ENCODE measurements at regions not wholly inside any gene's neighbourhood (a gene's known extent, or its start where the extent isn't known, plus 50 kb on each side); places are given as distances from the start of the nearest gene placed in this dataset.

- no peak overlapping the region for H2AFZ ChIP-seq (ENCODE audit: control insufficient read depth, low read length)
- no peak for DNase-seq (ENCODE audit: low read depth, low spot score)
- no peak overlapping the region for H3K4me3 ChIP-seq (ENCODE audit: control insufficient read depth in 2 of 3, extremely low read depth in 1 of 3, insufficient read depth in 2 of 3, low read depth in 1 of 3, low read length in 3 of 3)
- no peak for TF ChIP-seq EZH2 (IDR thresholded peaks at IDR 0.05; ENCODE audit: low read length)
- no peak for TF ChIP-seq CTCF (optimal IDR thresholded peaks at IDR 0.05 in 1 of 3, IDR thresholded peaks at IDR 0.05 in 1 of 3, conservative IDR thresholded peaks at IDR 0.05 in 1 of 3; ENCODE audit: extremely low read depth in 1 of 3, insufficient read depth in 2 of 3, low read length in 3 of 3)
- no peaks in the 10 kb centered on the region for H3K9me3 ChIP-seq (ENCODE audit: control insufficient read depth, low read depth, low read length)
- no peaks in the 10 kb centered on the region for H3K4me1 ChIP-seq (ENCODE audit: control insufficient read depth, extremely low read depth, insufficient read depth, low read length)
- FAIRE-seq: no peak
- no peak overlapping the region for H3K9ac ChIP-seq (ENCODE audit: control insufficient read depth, extremely low read depth, insufficient read depth, low read length)
- no peak overlapping the region for H3K27ac ChIP-seq (ENCODE audit: control insufficient read depth, insufficient read depth, low read length)
- no peaks in the 10 kb centered on the region for H3K36me3 ChIP-seq (ENCODE audit: control insufficient read depth in 2 of 2, extremely low read depth in 1 of 2, insufficient read depth in 2 of 2, low read length in 2 of 2)
- H3K9me1 ChIP-seq (ENCODE audit: control insufficient read depth, extremely low read depth, insufficient read depth, low read length): no peaks in the 10 kb centered on the region
- no peak overlapping the region for H3K4me2 ChIP-seq (ENCODE audit: control insufficient read depth, extremely low read depth, insufficient read depth, low read depth, low read length)
- H3K27me3 ChIP-seq (ENCODE audit: control insufficient read depth, extremely low read depth, insufficient read depth, low read length): no peaks in the 10 kb centered on the region
- no peaks in the 10 kb centered on the region for H3K79me2 ChIP-seq (ENCODE audit: control insufficient read depth, insufficient read depth, low read length)
- dilution Hi-C loops (cut with MboI; ENCODE audit: extremely low pct_ligation_motif_present, low sequenced_read_pairs): no loop called here
- no peaks in the 10 kb centered on the region for H4K20me1 ChIP-seq (ENCODE audit: control insufficient read depth, extremely low read depth, insufficient read depth, low read length)
These were observed 286.4 kb downstream of the USP46 start for GRCh38 chr4:52372747-52373146.

GRCh38 chr4:52373650-52374049 is 285.5 kb downstream of the USP46 start:
- Histone ChIP-seq H3K9ac (ENCODE audit: control insufficient read depth, extremely low read depth, insufficient read depth, low read length) (no peak overlapping the region), H3K36me3 (ENCODE audit: control insufficient read depth in 2 of 2, extremely low read depth in 1 of 2, insufficient read depth in 2 of 2, low read length in 2 of 2) (no peaks in the 10 kb centered on the region), H3K9me1 (ENCODE audit: control insufficient read depth, extremely low read depth, insufficient read depth, low read length) (no peaks in the 10 kb centered on the region), H3K4me3 (ENCODE audit: control insufficient read depth in 2 of 3, extremely low read depth in 1 of 3, insufficient read depth in 2 of 3, low read depth in 1 of 3, low read length in 3 of 3) (no peak overlapping the region), H3K27me3 (ENCODE audit: control insufficient read depth, extremely low read depth, insufficient read depth, low read length) (no peaks in the 10 kb centered on the region), H3K79me2 (ENCODE audit: control insufficient read depth, insufficient read depth, low read length) (no peaks in the 10 kb centered on the region), H3K4me2 (ENCODE audit: control insufficient read depth, extremely low read depth, insufficient read depth, low read depth, low read length) (no peak overlapping the region), H3K9me3 (ENCODE audit: control insufficient read depth, low read depth, low read length) (no peaks in the 10 kb centered on the region), H3K27ac (ENCODE audit: control insufficient read depth, insufficient read depth, low read length) (no peak overlapping the region), H3K4me1 (ENCODE audit: control insufficient read depth, extremely low read depth, insufficient read depth, low read length) (no peaks in the 10 kb centered on the region), H2AFZ (ENCODE audit: control insufficient read depth, low read length) (no peak overlapping the region), H4K20me1 (ENCODE audit: control insufficient read depth, extremely low read depth, insufficient read depth, low read length) (no peaks in the 10 kb centered on the region)
- TF ChIP-seq CTCF (optimal IDR thresholded peaks at IDR 0.05 in 1 of 3, IDR thresholded peaks at IDR 0.05 in 1 of 3, conservative IDR thresholded peaks at IDR 0.05 in 1 of 3; ENCODE audit: extremely low read depth in 1 of 3, insufficient read depth in 2 of 3, low read length in 3 of 3) (no peak), EZH2 (IDR thresholded peaks at IDR 0.05; ENCODE audit: low read length) (no peak)
- FAIRE-seq (no peak), DNase-seq (ENCODE audit: low read depth, low spot score) (no peak)
- dilution Hi-C loops (cut with MboI; ENCODE audit: extremely low pct_ligation_motif_present, low sequenced_read_pairs): no loop called here
